Esophagus squamous epithelium (tissue), 5 donors: ENCODE measurements at regions not wholly inside any gene's neighbourhood (a gene's known extent, or its start where the extent isn't known, plus 50 kb on each side); places are given as distances from the start of the nearest gene placed in this dataset.

Experiments used
- DNase-seq: peaks from one replicate; lab custom pipeline; 2025; lab: John Stamatoyannopoulos, UW
- H3K27ac ChIP-seq, 4 donors: fragments of 200-600 bp; sonication (generic); one replicate each; pipeline ENCODE4 v1.5.1; 2016 to 2019; ENCODE audit warnings: mild to moderate bottlenecking in 1 of 4
- H3K27me3 ChIP-seq, 4 donors: fragments of 200-600 bp; sonication (generic); 1 replicate in 3 of 4; 2 replicates in 1 of 4; pipeline versions ENCODE4 v1.5.1 to v1.6.0; 2017 to 2021; ENCODE audit warnings: antibody characterized with exemption in 1 of 4
- H3K36me3 ChIP-seq, 3 donors: fragments of 200-600 bp; sonication (generic); one replicate each; pipeline ENCODE4 v1.5.1; 2016 to 2019
- H3K4me1 ChIP-seq, 3 donors: fragments of 200-600 bp; sonication (generic); one replicate each; pipeline ENCODE4 v1.5.1; 2017 to 2019
- H3K4me3 ChIP-seq, 4 donors: fragments of 200-600 bp; sonication (generic); 1 replicate in 3 of 4; 2 replicates in 1 of 4; pipeline ENCODE4 v1.5.1; 2016 to 2019; ENCODE audit warnings: mild to moderate bottlenecking in 2 of 4, moderate library complexity in 1 of 4
- H3K9me3 ChIP-seq, 3 donors: fragments of 200-600 bp; sonication (generic); one replicate each; pipeline ENCODE4 v1.5.1; 2016 to 2019
- POLR2A ChIP-seq, 4 donors: fragments of 450-650 bp; IDR thresholded peaks; one replicate each; pipeline ENCODE4 v1.6.1; 2017; ENCODE audit warnings: antibody characterized with exemption in 4 of 4, mild to moderate bottlenecking in 4 of 4, moderate library complexity in 3 of 4
- WGBS, 2 donors: methylation state at CpG; one replicate each; pipeline ENCODE4 v1.1.5; 2018; 5-methylcytosine and 5-hydroxymethylcytosine counted together
- intact Hi-C: fragments of 100-400 bp; cut with DNase I; formaldehyde crosslinking; loops from one replicate; pipeline ENCODE4 v1.15.0; 2022
- TF ChIP-seq, protein P1 (sequence below), 6 experiments: fragments of 450-650 bp in 4 of 6; fragments of 200-600 bp in 2 of 6; sonication (generic) in 2 of 6; IDR thresholded peaks; one replicate each; pipeline ENCODE4 v1.5.1; 2016 to 2019; ENCODE audit warnings: antibody characterized with exemption in 6 of 6, mild to moderate bottlenecking in 4 of 6, moderate library complexity in 4 of 6
- donor health status: DM: yes; HTN: yes; CAD: no.

DNA sequence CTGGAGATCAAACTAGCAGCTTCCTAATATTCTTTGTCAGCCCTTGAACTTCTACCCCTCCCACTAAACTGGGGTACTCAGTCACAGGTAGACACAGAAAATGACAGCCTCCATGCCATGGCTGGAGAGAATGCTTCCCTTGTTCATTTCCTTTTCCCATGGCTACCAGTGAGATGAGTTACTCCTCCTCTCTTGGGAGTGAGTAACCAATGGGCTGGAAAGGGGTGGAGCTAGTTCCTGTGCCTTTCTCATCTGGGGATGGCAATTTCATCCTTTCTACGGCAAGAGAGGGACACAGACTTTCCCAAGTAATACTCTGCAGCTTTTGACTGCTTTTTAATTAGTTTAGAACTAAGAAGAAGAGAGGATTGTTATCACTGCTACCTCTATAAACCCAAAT, 1045.6 kb upstream of the WWC1 start:
- no peaks in the 10 kb centered on the region for H3K27me3 ChIP-seq
- no peaks in the 10 kb centered on the region for H3K4me1 ChIP-seq
- TF ChIP-seq, protein P1, sequence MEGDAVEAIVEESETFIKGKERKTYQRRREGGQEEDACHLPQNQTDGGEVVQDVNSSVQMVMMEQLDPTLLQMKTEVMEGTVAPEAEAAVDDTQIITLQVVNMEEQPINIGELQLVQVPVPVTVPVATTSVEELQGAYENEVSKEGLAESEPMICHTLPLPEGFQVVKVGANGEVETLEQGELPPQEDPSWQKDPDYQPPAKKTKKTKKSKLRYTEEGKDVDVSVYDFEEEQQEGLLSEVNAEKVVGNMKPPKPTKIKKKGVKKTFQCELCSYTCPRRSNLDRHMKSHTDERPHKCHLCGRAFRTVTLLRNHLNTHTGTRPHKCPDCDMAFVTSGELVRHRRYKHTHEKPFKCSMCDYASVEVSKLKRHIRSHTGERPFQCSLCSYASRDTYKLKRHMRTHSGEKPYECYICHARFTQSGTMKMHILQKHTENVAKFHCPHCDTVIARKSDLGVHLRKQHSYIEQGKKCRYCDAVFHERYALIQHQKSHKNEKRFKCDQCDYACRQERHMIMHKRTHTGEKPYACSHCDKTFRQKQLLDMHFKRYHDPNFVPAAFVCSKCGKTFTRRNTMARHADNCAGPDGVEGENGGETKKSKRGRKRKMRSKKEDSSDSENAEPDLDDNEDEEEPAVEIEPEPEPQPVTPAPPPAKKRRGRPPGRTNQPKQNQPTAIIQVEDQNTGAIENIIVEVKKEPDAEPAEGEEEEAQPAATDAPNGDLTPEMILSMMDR (IDR thresholded peaks at IDR 0.05), result no peak
- no peaks in the 10 kb centered on the region for H3K36me3 ChIP-seq
- WGBS, 2 donors, result 50 to 64% methylated on average over 1 of the region's 1 CpG
- H3K4me3 ChIP-seq, result no peak overlapping the region
- no peaks in the 10 kb centered on the region for H3K9me3 ChIP-seq
- no peak for DNase-seq
- intact Hi-C loops, result no loop called here
- no peak overlapping the region for H3K27ac ChIP-seq

GRCh38 chr5:167247816-167248215, 1043.6 kb upstream of the WWC1 start:
- Histone ChIP-seq H3K27me3 (no peaks in the 10 kb centered on the region), H3K9me3 (no peaks in the 10 kb centered on the region), H3K36me3 (no peaks in the 10 kb centered on the region), H3K4me1 (no peaks in the 10 kb centered on the region), H3K4me3 (no peak overlapping the region), H3K27ac (no peak overlapping the region)
- 68 to 74% methylated on average over 4 of the region's 4 CpGs for whole genome bisulfite sequencing, 2 donors
- intact Hi-C loops, result no loop called here
- TF ChIP-seq, protein P1 (IDR thresholded peaks at IDR 0.05), result no peak
- no peak for TF ChIP-seq POLR2A (IDR thresholded peaks at IDR 0.05)
- no peak for DNase-seq

GRCh38 chr5:167248257-167248656, 1043.2 kb upstream of the WWC1 start:
- H3K4me3 ChIP-seq, result no peak overlapping the region
- no peak overlapping the region for H3K27ac ChIP-seq
- no peak for TF ChIP-seq POLR2A (IDR thresholded peaks at IDR 0.05)
- TF ChIP-seq, protein P1 (IDR thresholded peaks at IDR 0.05), result no peak
- intact Hi-C loops, result no loop called here
- no peaks in the 10 kb centered on the region for H3K27me3 ChIP-seq
- WGBS, 2 donors, result 70 to 71% methylated on average over 7 to 10 of the region's 11 CpGs
- H3K4me1 ChIP-seq, result no peaks in the 10 kb centered on the region
- H3K36me3 ChIP-seq, result no peaks in the 10 kb centered on the region
- DNase-seq, result no peak
- no peaks in the 10 kb centered on the region for H3K9me3 ChIP-seq

- no peaks in the 10 kb centered on the region for H3K36me3 ChIP-seq
- intact Hi-C loops, result no loop called here
- no peaks in the 10 kb centered on the region for H3K9me3 ChIP-seq
- no peak overlapping the region for H3K27ac ChIP-seq
- no peaks in the 10 kb centered on the region for H3K4me1 ChIP-seq
- WGBS, 2 donors, result 72 to 76% methylated on average over 4 of the region's 4 CpGs
- H3K4me3 ChIP-seq, result no peak overlapping the region
- no peaks in the 10 kb centered on the region for H3K27me3 ChIP-seq
- no peak for DNase-seq
- TF ChIP-seq, protein P1 (IDR thresholded peaks at IDR 0.05), result no peak
- TF ChIP-seq POLR2A (IDR thresholded peaks at IDR 0.05), result no peak
Measured at GRCh38 chr5:167250996-167251395, 1040.4 kb upstream of the WWC1 start.

DNA sequence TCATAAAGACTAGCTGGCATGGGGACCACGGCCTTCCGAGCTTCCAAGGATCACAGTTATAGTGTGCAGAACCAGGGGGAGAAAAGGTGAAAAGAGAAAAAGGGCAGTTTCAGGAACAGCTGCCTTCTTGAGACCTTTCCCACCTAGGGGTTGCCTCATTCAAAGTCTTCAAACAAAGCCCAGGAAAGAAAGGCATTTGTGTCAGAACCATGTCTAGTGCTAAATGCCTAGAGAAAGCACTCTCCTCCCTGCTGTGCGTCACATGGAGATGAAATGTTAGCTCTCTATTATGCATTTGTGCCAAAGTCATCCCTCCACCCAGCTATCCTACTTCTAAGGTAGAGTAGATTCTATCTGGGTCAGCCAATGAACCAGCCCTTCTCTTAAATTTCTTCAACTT, 1037.3 kb upstream of the WWC1 start:
- TF ChIP-seq, protein P1 (IDR thresholded peaks at IDR 0.05), result no peak
- TF ChIP-seq POLR2A (IDR thresholded peaks at IDR 0.05), result no peak
- no peaks in the 10 kb centered on the region for H3K36me3 ChIP-seq
- intact Hi-C loops, result no loop called here
- no peak overlapping the region for H3K27ac ChIP-seq
- H3K27me3 ChIP-seq, result no peaks in the 10 kb centered on the region
- no peak overlapping the region for H3K4me3 ChIP-seq
- no peaks in the 10 kb centered on the region for H3K4me1 ChIP-seq
- no peak for DNase-seq
- H3K9me3 ChIP-seq, result no peaks in the 10 kb centered on the region
- WGBS, 2 donors, result 69 to 72% methylated on average over 3 of the region's 3 CpGs
